SU-DHL-6 (cell line): ENCODE measurements at regions not wholly inside any gene's neighbourhood (a gene's known extent, or its start where the extent isn't known, plus 50 kb on each side); places are given as distances from the start of the nearest gene placed in this dataset.

Experiments
- H2AFZ ChIP-seq: fragments of 200-600 bp; sonication (generic); 2 replicates; pipeline ENCODE4 v1.6.1; 2014; ENCODE audit warnings: low read depth, mild to moderate bottlenecking, moderate library complexity, mixed read lengths, antibody characterized with exemption, low read length; ENCODE audit not compliant: severe bottlenecking
- H3F3A ChIP-seq: fragments of 200-600 bp; shearing (Covaris generic); 2 replicates; pipeline ENCODE4 v1.6.0; 2016; ENCODE audit warnings: antibody characterized with exemption, mild to moderate bottlenecking; ENCODE audit not compliant: insufficient read depth
- H3K27ac ChIP-seq: fragments of 200-600 bp; sonication (generic); 2 replicates; pipeline ENCODE4 v1.5.1; 2016; ENCODE audit warnings: low read depth, mild to moderate bottlenecking, low read length, moderate library complexity, mixed read lengths
- H3K27me3 ChIP-seq: fragments of 200-600 bp; sonication (generic), shearing (Covaris generic); 2 replicates; pipeline ENCODE4 v1.6.0; 2014; ENCODE audit warnings: mild to moderate bottlenecking, low read length
- H3K36me3 ChIP-seq: fragments of 200-600 bp; sonication (generic); 2 replicates; pipeline ENCODE4 v1.6.1; 2014; ENCODE audit warnings: mild to moderate bottlenecking, low read length, mixed read lengths
- H3K4me2 ChIP-seq: fragments of 300-600, 200-600 bp; shearing (Covaris generic), sonication (generic); 2 replicates; pipeline ENCODE4 v1.6.0; 2014; ENCODE audit warnings: low read length, low read depth, mild to moderate bottlenecking; ENCODE audit not compliant: poor library complexity, severe bottlenecking
- H3K4me3 ChIP-seq: fragments of 200-600 bp; sonication (generic); 2 replicates; pipeline ENCODE4 v1.5.1; 2014; ENCODE audit warnings: antibody characterized with exemption, low read length, mild to moderate bottlenecking, mixed read lengths; ENCODE audit not compliant: insufficient read depth, poor library complexity, severe bottlenecking
- H3K79me2 ChIP-seq: fragments of 200-600 bp; sonication (generic); 2 replicates; pipeline ENCODE4 v1.6.1; 2014; ENCODE audit warnings: mild to moderate bottlenecking, low read length, moderate library complexity; ENCODE audit not compliant: insufficient read depth
- H3K9ac ChIP-seq: fragments of 200-600 bp; sonication (generic); 2 replicates; pipeline ENCODE4 v1.7.0; 2014; ENCODE audit warnings: mild to moderate bottlenecking, low read length
- H3K9me2 ChIP-seq: fragments of 200-600 bp; sonication (generic); replicated peaks from 2 replicates; pipeline ENCODE4 v1.6.1; 2014; ENCODE audit warnings: low read length; ENCODE audit not compliant: insufficient read depth
- H3K9me3 ChIP-seq: fragments of 200-600 bp; sonication (generic); 2 replicates; pipeline ENCODE4 v1.6.1; 2014; ENCODE audit warnings: low read length, mixed read lengths; ENCODE audit not compliant: insufficient read depth
- H4K20me1 ChIP-seq: fragments of 200-600 bp; sonication (generic); 2 replicates; pipeline ENCODE4 v1.6.1; 2014; ENCODE audit warnings: low read depth, mild to moderate bottlenecking, antibody characterized with exemption, low read length, moderate library complexity, mixed read lengths
- CTCF ChIP-seq: fragments of 200-600 bp; sonication (generic); IDR thresholded peaks from one replicate; pipeline ENCODE4 v1.5.1; 2017; ENCODE audit warnings: antibody characterized with exemption, mild to moderate bottlenecking, low read length, moderate library complexity; ENCODE audit not compliant: insufficient read depth, poor library complexity, severe bottlenecking
- EZH2phosphoT487 ChIP-seq: fragments of 200-600 bp; sonication (generic), shearing (Covaris generic); conservative IDR thresholded peaks from 2 replicates; pipeline ENCODE4 v1.6.1; 2018; ENCODE audit warnings: mild to moderate bottlenecking, antibody characterized with exemption, low read length, moderate library complexity, mixed read lengths

- H3F3A ChIP-seq: no peaks in the 10 kb centered on the region
- no peaks in the 10 kb centered on the region for H3K79me2 ChIP-seq
- no peak overlapping the region for H3K27ac ChIP-seq
- no peaks in the 10 kb centered on the region for H3K9me2 ChIP-seq
- no peak overlapping the region for H3K9ac ChIP-seq
- H3K9me3 ChIP-seq: no peaks in the 10 kb centered on the region
- TF ChIP-seq EZH2phosphoT487 (no peak), CTCF (no peak)
- no peaks in the 10 kb centered on the region for H4K20me1 ChIP-seq
- no peak overlapping the region for H3K4me2 ChIP-seq
- no peaks in the 10 kb centered on the region for H3K27me3 ChIP-seq
- H3K36me3 ChIP-seq: no peaks in the 10 kb centered on the region
- no peak overlapping the region for H2AFZ ChIP-seq
- H3K4me3 ChIP-seq: no peak overlapping the region
Measured at GRCh38 chr5:60018091-60018490, 124.6 kb upstream of the PDE4D start.

DNA sequence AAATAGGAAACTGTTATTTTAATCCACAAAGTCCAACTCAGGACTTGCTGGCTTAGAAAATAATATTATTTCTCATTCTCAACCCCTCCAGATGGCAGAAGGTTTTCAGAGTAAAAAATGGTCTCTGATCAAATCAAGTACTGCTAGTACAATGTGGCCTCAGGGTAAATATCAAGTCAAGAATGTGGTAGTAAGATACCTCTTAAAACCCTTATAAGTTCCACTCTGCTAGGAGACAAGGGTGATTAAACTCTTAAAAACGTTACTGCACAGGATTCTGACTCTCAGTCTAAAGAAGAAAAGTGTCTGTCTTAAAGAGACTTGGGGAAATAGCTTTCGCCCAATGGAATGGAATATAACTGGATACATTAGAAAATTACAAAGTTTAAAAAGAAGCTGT is 120.8 kb upstream of the PDE4D start:
- Histone ChIP-seq H3K4me3 (no peak overlapping the region), H3F3A (no peaks in the 10 kb centered on the region), H2AFZ (no peak overlapping the region), H3K79me2 (no peaks in the 10 kb centered on the region), H3K36me3 (no peaks in the 10 kb centered on the region), H4K20me1 (no peaks in the 10 kb centered on the region), H3K27me3 (no peaks in the 10 kb centered on the region), H3K9ac (no peak overlapping the region), H3K9me3 (no peaks in the 10 kb centered on the region), H3K9me2 (no peaks in the 10 kb centered on the region), H3K4me2 (no peak overlapping the region), H3K27ac (no peak overlapping the region)
- TF ChIP-seq EZH2phosphoT487: no peak
- TF ChIP-seq CTCF: no peak

- no peak overlapping the region for H2AFZ ChIP-seq
- H3K79me2 ChIP-seq: no peaks in the 10 kb centered on the region
- no peaks in the 10 kb centered on the region for H3K9me3 ChIP-seq
- H3K27ac ChIP-seq: no peak overlapping the region
- no peaks in the 10 kb centered on the region for H3K9me2 ChIP-seq
- no peak overlapping the region for H3K4me2 ChIP-seq
- H3K9ac ChIP-seq: no peak overlapping the region
- H3K4me3 ChIP-seq: no peak overlapping the region
- H3F3A ChIP-seq: no peaks in the 10 kb centered on the region
- TF ChIP-seq EZH2phosphoT487 (no peak), CTCF (no peak)
- H4K20me1 ChIP-seq: no peaks in the 10 kb centered on the region
- no peaks in the 10 kb centered on the region for H3K36me3 ChIP-seq
- H3K27me3 ChIP-seq: no peaks in the 10 kb centered on the region
Measured at GRCh38 chr5:60010853-60011252, 117.3 kb upstream of the PDE4D start.

DNA sequence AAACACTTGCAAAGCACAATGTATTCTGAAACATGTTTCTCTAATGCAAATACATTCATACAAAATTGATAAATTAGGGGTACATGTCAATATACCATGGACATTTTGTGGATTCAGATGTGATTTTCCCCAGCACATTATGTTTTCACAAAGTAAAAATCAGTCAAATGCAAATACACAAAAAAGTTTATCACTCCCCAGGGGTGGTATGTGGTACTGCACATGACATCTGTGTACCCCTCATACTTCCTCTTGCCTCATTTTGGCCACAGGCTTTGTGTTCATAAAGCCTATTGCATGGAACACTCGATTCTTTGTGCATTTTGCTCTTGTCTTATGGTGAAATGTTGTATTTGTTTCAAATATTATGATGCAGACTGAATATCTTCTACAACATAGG is 116.8 kb upstream of the PDE4D start:
- Histone ChIP-seq H4K20me1 (no peaks in the 10 kb centered on the region), H3K4me2 (no peak overlapping the region), H3K4me3 (no peak overlapping the region), H3K9me2 (no peaks in the 10 kb centered on the region), H3F3A (no peaks in the 10 kb centered on the region), H3K36me3 (no peaks in the 10 kb centered on the region), H3K27me3 (no peaks in the 10 kb centered on the region), H3K9ac (no peak overlapping the region), H3K79me2 (no peaks in the 10 kb centered on the region), H3K27ac (no peak overlapping the region), H2AFZ (no peak overlapping the region), H3K9me3 (no peaks in the 10 kb centered on the region)
- TF ChIP-seq EZH2phosphoT487 (no peak), CTCF (no peak)
